Retinal pigment epithelial cell (primary cell): ENCODE measurements at regions not wholly inside any gene's neighbourhood (a gene's known extent, or its start where the extent isn't known, plus 50 kb on each side); places are given as distances from the start of the nearest gene placed in this dataset.

Source experiments
- DNase-seq: peaks from one replicate; pipeline ENCODE4 v3.0.0-alpha.2; 2010; ENCODE audit warnings: low read depth
- H3K4me3 ChIP-seq: 2 replicates; pipeline ENCODE4 v1.5.1; 2011; ENCODE audit warnings: mild to moderate bottlenecking, low read length, control low read depth, moderate library complexity
- TF ChIP-seq, protein P1 (sequence below): conservative IDR thresholded peaks from 2 replicates; pipeline ENCODE4 v1.5.1; 2011; ENCODE audit warnings: low read depth, low read length, control low read depth, inconsistent platforms

DNA sequence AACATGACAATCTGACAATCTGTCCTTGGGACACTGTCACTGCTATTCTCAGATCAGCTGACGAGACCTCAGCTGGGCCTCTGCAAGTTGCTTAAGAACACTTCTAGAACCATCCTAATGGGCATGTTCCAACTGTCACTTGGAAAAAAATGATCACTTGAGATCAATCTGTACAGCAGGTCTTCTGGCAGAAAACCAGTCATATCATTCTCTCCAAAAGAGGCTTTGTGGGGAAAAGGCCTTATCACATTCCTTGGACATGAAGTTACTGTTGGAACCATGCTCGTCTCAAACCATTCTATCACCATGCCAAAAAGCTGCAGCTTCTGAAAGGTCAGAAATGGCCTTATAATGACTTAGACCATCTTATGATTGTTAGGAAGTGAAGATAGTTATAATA, 744.2 kb downstream of the USP25 start:
- TF ChIP-seq, protein P1, sequence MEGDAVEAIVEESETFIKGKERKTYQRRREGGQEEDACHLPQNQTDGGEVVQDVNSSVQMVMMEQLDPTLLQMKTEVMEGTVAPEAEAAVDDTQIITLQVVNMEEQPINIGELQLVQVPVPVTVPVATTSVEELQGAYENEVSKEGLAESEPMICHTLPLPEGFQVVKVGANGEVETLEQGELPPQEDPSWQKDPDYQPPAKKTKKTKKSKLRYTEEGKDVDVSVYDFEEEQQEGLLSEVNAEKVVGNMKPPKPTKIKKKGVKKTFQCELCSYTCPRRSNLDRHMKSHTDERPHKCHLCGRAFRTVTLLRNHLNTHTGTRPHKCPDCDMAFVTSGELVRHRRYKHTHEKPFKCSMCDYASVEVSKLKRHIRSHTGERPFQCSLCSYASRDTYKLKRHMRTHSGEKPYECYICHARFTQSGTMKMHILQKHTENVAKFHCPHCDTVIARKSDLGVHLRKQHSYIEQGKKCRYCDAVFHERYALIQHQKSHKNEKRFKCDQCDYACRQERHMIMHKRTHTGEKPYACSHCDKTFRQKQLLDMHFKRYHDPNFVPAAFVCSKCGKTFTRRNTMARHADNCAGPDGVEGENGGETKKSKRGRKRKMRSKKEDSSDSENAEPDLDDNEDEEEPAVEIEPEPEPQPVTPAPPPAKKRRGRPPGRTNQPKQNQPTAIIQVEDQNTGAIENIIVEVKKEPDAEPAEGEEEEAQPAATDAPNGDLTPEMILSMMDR, result no peak
- no peak for DNase-seq
- no peak overlapping the region for H3K4me3 ChIP-seq

DNA sequence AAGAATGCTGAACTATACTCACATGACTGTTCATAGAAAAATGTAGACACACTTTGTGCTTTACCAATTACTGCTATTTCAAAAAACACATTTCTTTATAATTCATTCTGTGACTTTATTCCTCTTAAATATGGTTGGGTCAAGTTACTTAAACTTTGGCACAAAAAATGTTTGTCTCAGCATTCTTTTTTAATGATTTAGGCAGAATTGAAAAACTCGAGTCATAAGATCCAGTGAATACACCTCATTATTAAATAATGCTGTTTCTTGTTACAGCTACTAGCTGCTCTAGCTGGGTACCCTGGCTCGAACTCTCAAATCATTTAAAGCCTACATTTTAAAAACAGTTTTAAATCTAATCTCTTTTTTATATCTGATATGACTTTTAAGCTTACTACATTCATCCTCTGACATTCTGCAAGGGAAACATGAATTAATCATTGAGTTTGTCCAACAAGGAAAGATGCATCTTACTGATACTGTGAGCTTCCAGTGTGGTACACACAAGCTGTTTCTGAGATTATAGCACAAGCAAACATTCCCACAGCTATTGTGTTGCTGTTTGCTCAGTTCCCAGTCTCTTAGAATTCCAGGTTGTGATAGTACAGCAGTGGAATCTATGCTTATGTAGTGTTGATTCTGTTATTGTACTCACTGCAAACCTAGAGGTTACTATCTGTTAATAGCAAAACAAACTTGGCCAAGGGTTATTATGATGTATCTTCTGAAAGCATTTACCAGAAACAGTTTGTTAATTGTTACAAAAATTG, 746.5 kb downstream of the USP25 start:
- DNase-seq, result no peak
- TF ChIP-seq, protein P1, result no peak
- no peak overlapping the region for H3K4me3 ChIP-seq

DNA sequence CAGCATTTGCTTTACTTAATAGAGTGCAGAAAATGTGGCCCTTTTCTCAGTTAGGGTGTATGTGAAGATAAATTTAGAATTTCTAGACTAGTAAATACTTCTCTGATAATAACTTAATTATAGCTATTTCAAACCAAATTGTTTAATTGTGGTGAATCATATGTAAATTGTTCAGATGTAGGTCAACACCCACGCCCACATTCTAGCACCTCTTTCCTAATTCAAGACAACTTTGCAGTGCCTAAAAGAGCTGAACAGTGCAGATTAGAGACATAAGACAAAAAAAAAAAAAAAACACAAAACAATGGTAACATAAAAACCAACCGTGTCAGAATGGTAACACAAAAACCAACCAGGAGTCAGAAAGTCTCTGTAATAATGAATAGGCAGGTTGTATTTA, 758.3 kb downstream of the USP25 start:
- TF ChIP-seq, protein P1, result no peak
- no peak overlapping the region for H3K4me3 ChIP-seq
- DNase-seq, result no peak

DNA sequence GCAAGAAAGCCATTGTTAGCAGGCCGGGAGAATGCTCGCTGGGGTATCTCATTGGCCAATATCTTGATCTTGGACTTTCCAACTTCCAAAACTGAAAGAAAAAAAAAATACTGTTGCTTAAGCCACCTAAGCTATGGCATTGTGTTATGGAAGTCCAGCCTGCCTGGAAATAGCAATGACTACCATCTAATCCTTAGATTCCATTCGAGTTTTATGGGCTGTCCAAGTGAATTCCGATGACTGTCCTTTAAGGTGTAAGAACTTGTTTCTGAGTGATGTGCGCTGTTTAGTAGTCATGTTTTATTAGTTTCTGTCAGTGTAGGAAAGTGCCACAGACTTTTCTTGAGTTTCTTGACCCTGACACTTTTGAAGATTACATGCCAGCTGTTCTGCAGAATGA, 762.6 kb downstream of the USP25 start:
- no peak for DNase-seq
- TF ChIP-seq, protein P1, result no peak
- H3K4me3 ChIP-seq, result no peak overlapping the region

DNA sequence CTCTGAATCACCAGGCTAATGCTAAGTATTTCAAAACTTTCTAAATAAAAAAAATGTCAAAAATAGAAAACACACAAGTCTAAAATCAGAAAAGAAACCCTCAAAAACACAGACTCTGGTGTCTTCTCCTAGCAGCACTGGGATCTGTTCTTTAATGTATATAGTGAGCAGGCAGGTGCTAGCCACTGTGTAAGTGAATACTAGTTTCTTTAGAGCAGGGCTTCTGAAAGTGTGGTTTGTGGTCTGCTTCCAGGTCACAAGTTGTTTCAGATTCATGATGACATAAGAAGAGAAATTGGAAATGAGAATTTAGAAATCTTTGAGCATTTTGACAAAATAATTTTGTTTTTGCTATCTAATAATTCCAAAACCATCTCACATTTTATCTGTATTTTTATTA, 763.1 kb downstream of the USP25 start:
- DNase-seq, result no peak
- TF ChIP-seq, protein P1, result no peak
- H3K4me3 ChIP-seq, result no peak overlapping the region

DNA sequence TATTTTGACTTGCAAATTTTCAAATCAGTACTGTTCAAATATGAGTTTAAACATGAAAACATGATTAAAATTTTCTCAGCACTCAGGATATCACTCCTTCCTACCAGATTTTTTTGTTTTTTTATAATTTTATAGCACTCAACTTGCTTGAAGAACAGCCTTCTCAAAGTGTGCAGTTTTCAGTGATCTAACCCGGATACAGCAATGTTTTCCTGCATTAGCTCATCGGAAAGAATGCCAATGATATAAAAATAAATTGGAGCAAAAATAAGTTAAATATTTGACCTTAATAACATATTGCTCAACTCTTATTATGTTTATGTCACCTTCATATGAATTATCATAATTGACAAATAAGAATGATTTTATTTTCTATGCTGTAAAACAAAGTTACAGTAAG, 766.8 kb downstream of the USP25 start:
- H3K4me3 ChIP-seq, result no peak overlapping the region
- DNase-seq, result no peak
- TF ChIP-seq, protein P1, result no peak

DNA sequence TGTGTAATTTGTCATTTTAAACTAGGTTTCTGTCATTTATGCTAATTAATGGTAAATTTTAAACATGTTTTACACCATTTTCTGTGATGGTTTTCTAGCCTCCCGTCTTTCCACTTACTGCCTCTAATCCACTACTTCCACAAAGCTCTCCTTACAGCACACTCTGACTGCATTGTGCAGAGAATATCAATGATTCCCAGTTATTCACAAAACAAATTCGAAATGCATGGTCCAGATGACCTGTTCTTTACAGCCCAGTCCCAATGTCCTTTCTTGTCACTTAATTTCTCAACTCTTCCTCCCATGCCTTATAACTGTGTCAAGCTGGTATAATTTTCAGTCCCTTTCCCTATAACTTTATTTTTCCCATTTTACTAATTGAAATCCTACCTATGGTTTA, 770.5 kb downstream of the USP25 start:
- DNase-seq, result no peak
- no peak overlapping the region for H3K4me3 ChIP-seq
- TF ChIP-seq, protein P1, result no peak
